ENCODE measurements at regions not wholly inside any gene's neighbourhood (a gene's known extent, or its start where the extent isn't known, plus 50 kb on each side); places are given as distances from the start of the nearest gene placed in this dataset.

GRCh38 chr9:88933607-88934379 lies 57.5 kb upstream of the S1PR3 start:
- Histone ChIP-seq H3K27ac (no peak overlapping the region), H3K9me3 (no peaks in the 10 kb centered on the region), H3K36me3 (ENCODE audit: insufficient read depth in 1 of 2, low read depth in 1 of 2) (no peaks in the 10 kb centered on the region), H3K4me1 (no peaks in the 10 kb centered on the region), H3K27me3 (ENCODE audit: insufficient read depth in 3 of 3, low read length in 2 of 3) (no peaks in the 10 kb centered on the region), H3K4me3 (no peak overlapping the region)
- no peak for TF ChIP-seq CTCF (IDR thresholded peaks at IDR 0.05)
- no peak for ATAC-seq
- no peak for DNase-seq
- intact Hi-C loops (cut with DNase I) = no loop called here
- WGBS, 3 donors = 62 to 71% (median 65%) methylated on average over 11 of the region's 11 CpGs

GRCh38 chr9:88934876-88935535 lies 56.3 kb upstream of the S1PR3 start:
- 61 to 89% (median 62%) methylated on average over 5 of the region's 5 CpGs for WGBS, 3 donors
- H3K9me3 ChIP-seq = no peaks in the 10 kb centered on the region
- DNase-seq (no peak), ATAC-seq (no peak)
- intact Hi-C loops (cut with DNase I) = no loop called here
- no peaks in the 10 kb centered on the region for H3K4me1 ChIP-seq
- no peaks in the 10 kb centered on the region for H3K27me3 ChIP-seq (ENCODE audit: insufficient read depth in 3 of 3, low read length in 2 of 3)
- H3K36me3 ChIP-seq (ENCODE audit: insufficient read depth in 1 of 2, low read depth in 1 of 2) = no peaks in the 10 kb centered on the region
- no peak for TF ChIP-seq CTCF (IDR thresholded peaks at IDR 0.05)
- no peak overlapping the region for H3K4me3 ChIP-seq
- no peak overlapping the region for H3K27ac ChIP-seq

GRCh38 chr9:88936132-88936531 lies 55.1 kb upstream of the S1PR3 start:
- intact Hi-C loops (cut with DNase I) = no loop called here
- ATAC-seq = peak in 1 of 4 donors; percentile 54
- 65 to 77% (median 75%) methylated on average over 2 of the region's 2 CpGs for WGBS, 3 donors

GRCh38 chr9:88936668-88937067 lies 54.6 kb upstream of the S1PR3 start:
- TF ChIP-seq CTCF (IDR thresholded peaks at IDR 0.05) = no peak
- Histone ChIP-seq H3K27ac (no peak overlapping the region), H3K4me3 (no peak overlapping the region), H3K27me3 (ENCODE audit: insufficient read depth in 3 of 3, low read length in 2 of 3) (no peaks in the 10 kb centered on the region), H3K36me3 (ENCODE audit: insufficient read depth in 1 of 2, low read depth in 1 of 2) (no peaks in the 10 kb centered on the region), H3K4me1 (no peaks in the 10 kb centered on the region), H3K9me3 (no peaks in the 10 kb centered on the region)
- 32 to 48% (median 32%) methylated on average over 5 of the region's 5 CpGs for WGBS, 3 donors
- ATAC-seq (peak in 1 of 4 donors; percentile 61), DNase-seq (peak; percentile 24 to 71)
- intact Hi-C loops (cut with DNase I) = no loop called here

More at GRCh38 chr9:88936132-88936531, 55.1 kb upstream of the S1PR3 start:
- no peaks in the 10 kb centered on the region for H3K36me3 ChIP-seq (ENCODE audit: insufficient read depth in 1 of 2, low read depth in 1 of 2)
- no peak for DNase-seq
- TF ChIP-seq CTCF (IDR thresholded peaks at IDR 0.05) = no peak
- no peaks in the 10 kb centered on the region for H3K4me1 ChIP-seq
- no peak overlapping the region for H3K27ac ChIP-seq
- H3K27me3 ChIP-seq (ENCODE audit: insufficient read depth in 3 of 3, low read length in 2 of 3) = no peaks in the 10 kb centered on the region
- H3K9me3 ChIP-seq = no peaks in the 10 kb centered on the region
- H3K4me3 ChIP-seq = no peak overlapping the region
